ENCODE measurements at regions not wholly inside any gene's neighbourhood (a gene's known extent, or its start where the extent isn't known, plus 50 kb on each side); places are given as distances from the start of the nearest gene placed in this dataset.

- DNase-seq (ENCODE audit: low read depth, low spot score) = no peak
- H3K9me1 ChIP-seq (replicated peaks; ENCODE audit: control insufficient read depth, extremely low read depth, insufficient read depth, low read length) = no peaks in the 10 kb centered on the region
- H3K36me3 ChIP-seq (ENCODE audit: control insufficient read depth in 2 of 2, extremely low read depth in 1 of 2, insufficient read depth in 2 of 2, low read length in 2 of 2) = no peaks in the 10 kb centered on the region
- H3K79me2 ChIP-seq (ENCODE audit: control insufficient read depth, insufficient read depth, low read length) = no peaks in the 10 kb centered on the region
- BruUV-seq (replicated peaks) = no TSS peak
- H3K4me1 ChIP-seq (ENCODE audit: control insufficient read depth, extremely low read depth, insufficient read depth, low read length) = no peaks in the 10 kb centered on the region
- H3K4me3 ChIP-seq (replicated peaks in 1 of 3; ENCODE audit: insufficient read depth in 1 of 3, low read depth in 1 of 3, low read length in 3 of 3) = no peak overlapping the region
- H4K20me1 ChIP-seq (replicated peaks; ENCODE audit: control insufficient read depth, extremely low read depth, insufficient read depth, low read length) = no peaks in the 10 kb centered on the region
- no peak overlapping the region for H3K27ac ChIP-seq (ENCODE audit: insufficient read depth, low read depth, low read length)
- H3K4me2 ChIP-seq (ENCODE audit: insufficient read depth, low read length) = no peak overlapping the region
- POLR2A ChIA-PET = no interaction called here
- H3K9me3 ChIP-seq (replicated peaks; ENCODE audit: control insufficient read depth, insufficient read depth, low read length) = no peaks in the 10 kb centered on the region
- dilution Hi-C loops (cut with MboI; ENCODE audit: extremely low pct_ligation_motif_present, low sequenced_read_pairs) (no loop called here), intact Hi-C loops (cut with micrococcal nuclease) (no loop called here)
- TF ChIP-seq FOS (IDR thresholded peaks at IDR 0.05; ENCODE audit: borderline replicate concordance, insufficient read depth, low read length) = no peak
- TF ChIP-seq, protein P1, sequence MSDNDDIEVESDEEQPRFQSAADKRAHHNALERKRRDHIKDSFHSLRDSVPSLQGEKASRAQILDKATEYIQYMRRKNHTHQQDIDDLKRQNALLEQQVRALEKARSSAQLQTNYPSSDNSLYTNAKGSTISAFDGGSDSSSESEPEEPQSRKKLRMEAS (IDR thresholded peaks at IDR 0.05; ENCODE audit: insufficient read depth, insufficient read length) = no peak
- no peak for TF ChIP-seq POLR2A (IDR thresholded peaks at IDR 0.05; ENCODE audit: low read depth, low read length)
- no peak for TF ChIP-seq GATA2 (IDR thresholded peaks at IDR 0.05; ENCODE audit: insufficient read depth, insufficient read length, low read depth, low read length)
- TF ChIP-seq CTCF (IDR thresholded peaks at IDR 0.05; ENCODE audit: extremely low read depth in 1 of 2, insufficient read depth in 1 of 2, low read depth in 1 of 2, low read length in 2 of 2) = no peak
- no peak for TF ChIP-seq MYC (IDR thresholded peaks at IDR 0.05; ENCODE audit: low read depth, low read length)
- no peak for TF ChIP-seq EZH2 (IDR thresholded peaks at IDR 0.05; ENCODE audit: borderline replicate concordance, low read depth, low read length, severe bottlenecking)
- TF ChIP-seq JUN (IDR thresholded peaks at IDR 0.05; ENCODE audit: borderline replicate concordance, insufficient read depth, insufficient read length, low read depth) = no peak
- no peak for TF ChIP-seq POLR2AphosphoS5 (IDR thresholded peaks at IDR 0.05; ENCODE audit: insufficient read depth, low read depth, low read length)
- CTCF ChIA-PET = no interaction called here
- FAIRE-seq = no peak
- no peak overlapping the region for H2AFZ ChIP-seq (ENCODE audit: low read depth, low read length)
- no peaks in the 10 kb centered on the region for H3K27me3 ChIP-seq (ENCODE audit: control insufficient read depth in 2 of 2, insufficient read depth in 2 of 2, low read length in 2 of 2)
- no peak overlapping the region for H3K9ac ChIP-seq (replicated peaks; ENCODE audit: extremely low read depth, insufficient read depth, low read length)
These were observed 265.8 kb upstream of the ANKH start for GRCh38 chr5:15137414-15137813.

All from endothelial cell of umbilical vein (primary cell).